GM18502 (cell line): ENCODE measurements at regions not wholly inside any gene's neighbourhood (a gene's known extent, or its start where the extent isn't known, plus 50 kb on each side); places are given as distances from the start of the nearest gene placed in this dataset.

Experiments used
- ATAC-seq: cut with Tn5 transposase; IDR thresholded peaks from one replicate; pipeline ENCODE4 v1.9.1; 2021; ENCODE audit warnings: mild to moderate bottlenecking; ENCODE audit not compliant: unreplicated experiment, poor library complexity

DNA sequence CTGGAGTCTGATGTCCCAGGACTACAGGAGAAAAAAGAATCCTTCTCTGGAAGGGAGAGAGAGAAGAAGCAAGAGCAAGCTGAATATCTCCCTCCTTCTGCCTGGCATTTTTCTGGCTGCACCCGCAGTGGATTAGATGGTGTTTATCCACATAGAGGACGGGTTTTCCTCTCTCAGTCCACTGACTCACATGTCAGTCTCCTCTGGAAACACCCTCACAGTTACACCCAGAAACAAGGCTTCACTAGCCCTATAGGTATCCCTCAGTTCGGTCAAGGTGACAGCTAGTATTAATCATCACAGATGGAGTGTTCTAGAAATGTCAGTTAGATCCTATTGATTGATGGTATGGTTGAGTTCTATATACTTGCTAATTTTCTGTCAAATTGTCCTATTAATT, 87.9 kb downstream of the RHOU start:
- no peak for ATAC-seq

DNA sequence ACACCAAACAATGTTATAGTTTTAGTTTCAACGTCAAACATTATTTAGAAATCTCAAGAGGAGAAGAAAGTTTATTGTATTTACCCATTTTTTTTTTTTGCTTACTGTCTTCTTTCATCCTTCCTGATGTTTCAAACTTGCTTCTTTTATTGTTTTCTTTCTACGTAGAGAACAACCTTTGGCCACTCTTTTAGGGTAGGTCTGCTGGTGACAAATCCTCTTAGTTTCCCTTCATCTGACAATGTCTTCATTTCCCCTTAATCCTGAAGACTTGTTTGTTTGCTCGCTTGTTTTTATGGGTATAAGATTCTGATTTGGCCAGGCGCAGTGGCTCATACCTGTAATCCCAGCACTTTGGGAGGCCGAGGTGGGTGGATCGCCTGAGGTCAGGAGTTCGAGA, 89.1 kb downstream of the RHOU start:
- no peak for ATAC-seq

DNA sequence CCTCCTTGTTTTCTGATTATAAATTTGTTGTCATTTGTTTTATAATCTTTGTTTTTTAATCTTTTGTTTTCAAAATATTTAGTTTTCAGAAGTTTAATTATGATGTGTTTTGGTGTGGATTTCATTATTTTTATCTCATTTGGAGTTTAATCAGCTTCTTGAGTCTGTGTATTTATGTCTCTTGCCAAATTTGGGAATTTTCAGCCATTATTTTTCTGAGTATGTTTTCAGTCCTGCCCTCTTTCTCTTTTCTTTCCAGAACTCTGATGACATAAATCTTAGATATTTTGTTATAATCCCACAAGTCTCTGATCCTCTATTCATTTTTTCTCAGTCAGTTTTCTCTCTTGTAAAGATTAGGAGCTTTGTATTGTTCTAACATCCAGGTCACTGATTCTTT, 89.8 kb downstream of the RHOU start:
- no peak for ATAC-seq

DNA sequence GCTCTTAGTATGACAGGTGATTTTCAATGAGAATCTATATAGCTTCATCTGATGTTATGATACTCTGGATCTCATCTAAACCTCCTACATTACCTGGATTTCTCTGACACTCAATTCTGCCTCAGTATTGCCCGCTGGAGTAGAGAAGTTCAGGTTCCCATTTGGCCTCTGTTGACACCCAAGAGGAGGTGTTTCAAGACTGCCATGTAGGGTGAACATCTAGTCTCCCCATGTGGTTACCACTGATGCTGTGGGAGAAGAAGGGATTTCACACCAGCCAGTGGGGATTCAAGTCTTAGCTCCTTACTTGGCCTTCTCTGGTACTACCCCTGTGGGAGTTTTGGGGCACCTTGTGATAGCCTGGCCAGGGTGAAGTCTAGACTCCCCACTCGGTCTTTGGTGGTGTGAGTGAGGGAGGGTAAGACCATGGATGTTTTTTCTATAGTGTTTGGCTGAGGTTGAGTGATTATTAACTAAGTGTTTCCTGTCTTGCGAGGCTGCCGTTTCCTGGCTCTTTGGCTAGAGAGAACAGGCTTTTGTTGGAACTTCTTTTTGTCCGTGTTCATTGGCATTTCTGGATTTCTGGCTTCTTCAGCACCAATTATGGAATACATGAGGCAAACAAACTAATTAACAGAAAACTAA, 90.7 kb downstream of the RHOU start:
- ATAC-seq: no peak

DNA sequence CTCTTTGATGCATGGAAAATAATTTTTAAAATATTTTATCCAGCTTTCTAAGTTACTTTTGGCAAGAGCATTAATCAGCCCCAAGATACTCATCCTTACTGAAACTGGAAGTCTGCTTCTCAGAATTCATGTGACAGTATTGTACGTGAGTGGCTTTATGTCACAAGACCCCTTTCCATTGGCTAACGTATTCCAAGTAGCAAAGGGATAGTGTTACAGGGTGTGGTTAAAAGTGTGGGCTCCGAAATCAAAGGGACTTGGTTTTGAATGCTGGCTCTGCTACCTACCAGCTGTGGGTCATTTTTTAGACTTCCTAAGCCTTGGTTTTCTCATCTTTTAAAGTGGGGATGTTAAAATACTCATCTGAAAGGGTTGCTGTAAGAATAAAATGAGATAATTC, 91.7 kb downstream of the RHOU start:
- no peak for ATAC-seq

DNA sequence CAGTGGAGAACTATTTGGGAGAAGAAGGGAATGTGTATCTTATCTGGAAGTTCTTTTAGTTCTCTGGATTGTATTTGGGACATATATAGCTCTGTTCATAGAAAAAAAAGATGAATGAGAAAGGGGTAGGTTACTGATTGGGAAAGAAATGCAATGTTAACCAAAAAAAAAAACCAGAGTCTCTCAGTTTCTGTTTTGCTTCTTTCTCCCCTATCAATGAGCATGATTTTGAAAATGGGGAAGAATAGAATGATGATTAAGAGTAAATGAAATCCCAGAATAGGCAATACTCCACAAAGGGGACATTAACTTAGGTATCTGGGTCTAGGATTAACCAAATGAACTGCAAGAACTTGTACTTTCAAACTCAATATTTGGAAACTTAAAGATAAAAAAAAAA, 92.9 kb downstream of the RHOU start:
- ATAC-seq: no peak

DNA sequence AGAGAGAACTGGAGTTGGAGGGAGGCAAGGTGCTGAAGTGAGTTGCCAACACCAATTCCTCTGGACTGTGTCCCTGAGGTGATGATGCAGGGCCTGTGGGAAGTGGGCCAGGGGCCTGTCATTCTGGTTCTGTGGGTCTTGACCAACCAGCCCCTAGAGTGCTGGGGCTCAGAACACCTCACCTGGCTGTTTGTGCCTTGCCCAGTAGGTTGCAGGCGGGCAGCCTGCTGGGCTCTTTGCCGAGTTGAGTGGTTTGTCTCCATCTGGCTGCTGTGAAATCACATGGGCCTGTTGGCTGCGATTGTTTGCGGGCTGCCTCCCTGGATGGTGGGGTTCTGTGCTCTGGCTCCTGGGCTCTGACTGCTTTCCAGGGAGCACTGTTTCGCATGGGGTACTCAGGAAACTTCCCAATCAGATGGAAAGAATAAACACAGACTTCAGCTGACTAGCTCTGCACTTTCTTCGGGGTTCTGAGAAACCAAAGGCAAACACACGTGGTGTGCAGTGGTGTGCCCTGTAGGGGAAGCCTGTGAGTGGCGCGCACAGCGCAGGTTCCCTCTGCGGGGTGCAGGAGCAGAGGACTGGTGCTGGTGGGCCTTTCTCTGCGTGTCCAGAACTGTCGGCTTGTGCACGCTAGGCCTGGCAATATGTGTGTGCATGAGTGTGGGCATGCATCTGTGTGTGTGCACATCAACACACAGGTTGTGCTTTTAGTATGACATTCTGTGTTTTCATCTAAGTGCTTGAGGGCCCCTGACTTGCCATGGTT, 95.1 kb downstream of the RHOU start:
- ATAC-seq: peak; percentile 14

DNA sequence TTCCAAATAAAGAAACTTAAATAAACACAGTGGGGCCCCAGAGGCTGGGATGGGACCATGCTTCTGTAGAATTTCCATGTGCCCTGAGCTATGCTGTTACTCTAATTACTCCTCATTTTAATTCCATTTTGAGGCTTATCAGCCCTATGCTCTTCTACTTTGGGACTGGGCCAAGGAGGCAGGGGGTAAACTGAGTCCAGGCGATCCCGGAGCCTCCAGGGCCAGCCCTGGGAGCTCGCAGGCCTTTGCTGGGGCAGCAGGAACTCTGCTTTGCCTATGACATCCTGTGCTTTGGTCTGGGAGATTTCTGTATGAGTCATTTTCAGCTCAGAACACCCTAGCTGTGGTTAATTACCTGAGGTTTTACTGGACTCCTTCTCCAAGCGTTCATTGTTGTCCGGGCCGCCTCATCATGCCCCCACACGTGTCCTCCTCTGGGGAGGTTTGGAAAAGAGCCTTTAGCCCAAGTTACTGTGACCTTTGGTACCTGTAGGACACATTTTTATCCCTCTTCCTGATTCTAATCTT, 95.7 kb downstream of the RHOU start:
- peak; percentile 93 for ATAC-seq

DNA sequence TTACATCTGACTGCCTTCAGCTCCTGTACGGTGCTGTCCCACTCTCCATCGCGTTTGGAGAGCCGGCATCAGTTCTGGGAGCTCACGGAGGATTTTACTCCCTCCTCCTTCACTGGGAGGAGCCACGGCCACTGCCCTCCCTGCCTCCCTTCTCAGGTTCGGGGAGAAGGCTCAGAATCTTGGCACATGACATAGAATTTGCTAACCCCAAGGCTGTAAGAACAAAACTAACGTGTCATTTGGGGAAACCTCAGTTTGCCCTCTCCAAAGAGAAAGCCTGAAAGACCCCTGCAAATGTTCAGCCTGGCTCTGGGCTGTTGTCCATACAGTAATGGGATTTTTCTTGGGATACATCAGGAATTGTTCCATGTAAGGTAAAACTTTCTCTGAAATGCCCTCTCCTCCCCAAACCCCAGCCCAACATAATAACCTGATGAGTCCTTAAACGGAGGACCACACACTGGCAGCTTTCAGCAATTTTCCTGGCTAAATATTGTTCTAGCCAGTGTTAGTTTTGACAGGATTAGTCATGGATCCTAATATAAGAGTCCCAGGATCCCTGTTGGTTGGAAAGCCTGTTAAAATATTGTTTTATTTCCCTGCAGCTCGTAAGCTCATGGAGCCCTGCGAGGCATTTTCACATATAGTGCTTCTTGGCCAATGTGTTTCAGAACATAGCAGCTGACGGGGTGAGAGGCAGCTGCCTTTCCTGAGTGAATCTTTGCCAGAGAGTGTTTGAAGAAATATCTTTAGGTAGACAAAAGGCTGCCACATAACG, 98.8 kb downstream of the RHOU start:
- no peak for ATAC-seq

DNA sequence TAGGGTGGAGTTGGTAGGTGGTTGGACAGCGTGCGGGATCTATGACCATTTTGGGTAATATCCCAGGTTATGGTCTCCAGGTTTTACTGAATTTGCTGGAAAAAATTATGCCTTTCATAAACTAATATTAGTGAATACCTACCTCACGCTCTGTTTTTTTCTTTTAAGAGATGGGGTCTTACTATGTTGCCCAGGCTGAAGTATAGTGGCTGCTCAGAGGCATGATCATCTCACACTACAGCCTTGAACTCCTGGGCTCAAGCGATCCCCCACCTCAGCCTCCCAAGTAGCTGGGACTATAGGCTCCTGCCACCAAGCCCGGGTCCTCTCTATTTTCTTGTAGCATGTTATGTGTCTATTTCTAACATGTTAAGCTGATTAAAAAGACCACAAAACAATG, 100.2 kb downstream of the RHOU start:
- no peak for ATAC-seq

DNA sequence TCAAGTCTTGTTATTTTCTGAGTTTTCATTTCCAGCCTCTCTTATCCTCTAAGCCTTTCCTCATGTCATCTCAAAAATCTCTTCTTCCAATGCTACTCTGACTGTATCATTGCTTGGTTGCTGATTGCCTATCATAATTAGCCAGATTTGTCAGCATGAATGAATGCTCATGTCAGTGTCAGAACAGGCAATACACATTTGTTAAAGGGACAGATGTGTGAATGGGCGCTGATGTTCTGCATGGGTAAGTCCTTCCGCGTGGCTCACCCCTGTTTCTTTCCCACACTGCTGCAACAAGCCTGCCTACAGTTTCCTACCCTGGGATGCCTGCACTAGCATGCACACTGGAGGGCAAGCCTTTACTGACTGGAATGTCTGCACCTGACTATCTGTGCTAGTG, 100.6 kb downstream of the RHOU start:
- no peak for ATAC-seq

DNA sequence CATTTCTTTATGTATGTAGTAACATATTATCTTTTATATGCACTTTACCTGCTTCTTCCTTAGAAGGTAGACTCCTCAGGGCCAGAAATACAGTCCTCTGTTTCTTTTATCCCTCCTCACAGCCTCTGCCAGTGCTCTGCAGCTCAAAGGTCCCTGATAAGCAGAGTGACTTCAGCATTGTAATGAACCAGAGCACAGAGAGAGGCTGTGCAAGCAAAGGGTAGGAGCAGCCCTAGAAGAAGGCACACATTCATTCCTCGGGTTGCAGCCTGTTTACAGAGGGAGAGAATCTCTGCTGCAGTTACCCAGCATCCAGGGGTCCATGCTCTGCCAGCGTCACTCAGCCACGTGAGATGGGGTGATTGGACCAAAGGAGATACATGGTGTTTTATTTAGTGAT, 101.1 kb downstream of the RHOU start:
- ATAC-seq: no peak

DNA sequence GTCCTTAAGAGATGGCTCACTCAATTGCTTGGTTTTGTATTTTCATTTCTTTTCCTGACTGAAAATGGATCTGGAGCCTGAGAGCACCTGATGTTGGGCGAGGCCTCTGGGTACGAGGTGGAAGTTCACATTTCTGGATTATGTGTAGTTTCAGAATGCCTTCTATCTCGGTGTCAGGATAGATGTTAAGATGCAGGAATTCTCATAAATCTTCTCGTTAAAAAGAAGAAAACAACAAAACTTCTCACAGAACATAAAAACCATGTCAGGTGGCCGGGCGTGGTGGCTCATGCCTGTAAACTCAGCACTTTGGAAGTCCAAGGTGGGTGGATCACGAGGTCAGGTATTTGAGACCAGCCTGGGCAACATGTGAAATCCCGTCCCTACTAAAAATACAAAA, 101.8 kb downstream of the RHOU start:
- no peak for ATAC-seq

DNA sequence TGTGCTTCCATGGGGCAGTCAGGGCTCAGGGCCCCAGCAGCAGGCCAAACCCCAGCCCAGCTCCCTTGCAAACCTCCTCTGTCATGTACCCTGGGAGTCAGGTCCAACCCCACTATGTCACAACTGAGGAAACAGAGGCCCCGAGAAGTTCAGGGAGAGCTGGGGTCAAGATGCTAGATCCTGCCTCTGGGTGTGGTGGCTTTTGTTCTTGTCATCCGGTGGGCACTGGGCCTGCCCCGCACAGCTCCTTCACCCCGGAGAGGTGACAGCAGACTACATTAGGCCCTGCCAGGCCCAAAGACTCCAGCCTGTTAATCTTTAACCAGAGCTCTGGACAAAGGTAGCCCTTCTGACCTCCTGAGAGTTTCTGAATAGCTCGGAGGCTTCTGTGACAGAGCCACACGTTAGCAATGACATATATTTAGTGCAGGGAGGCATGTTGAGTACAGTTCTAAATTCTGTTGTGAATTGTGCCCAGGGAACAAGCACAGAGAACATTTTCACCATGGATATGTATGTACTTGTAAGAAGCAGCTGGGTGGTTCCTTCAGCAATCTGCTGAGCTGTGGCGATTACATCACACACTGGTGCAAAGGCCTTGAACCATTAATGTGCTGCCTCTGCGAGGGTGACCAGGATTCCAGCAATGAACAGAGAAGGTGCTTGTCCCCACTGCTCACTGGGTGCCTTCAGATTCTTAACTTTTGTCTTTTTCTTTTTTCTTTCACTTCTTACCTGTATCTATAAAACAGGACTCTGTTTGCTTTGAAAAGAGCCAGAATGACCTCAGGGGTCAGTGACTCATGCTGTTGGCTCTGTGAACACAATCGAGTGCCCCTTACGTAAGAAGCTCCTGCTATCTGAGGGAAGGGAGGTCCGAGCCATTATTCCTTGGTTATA, 102.8 kb downstream of the RHOU start:
- ATAC-seq: no peak

DNA sequence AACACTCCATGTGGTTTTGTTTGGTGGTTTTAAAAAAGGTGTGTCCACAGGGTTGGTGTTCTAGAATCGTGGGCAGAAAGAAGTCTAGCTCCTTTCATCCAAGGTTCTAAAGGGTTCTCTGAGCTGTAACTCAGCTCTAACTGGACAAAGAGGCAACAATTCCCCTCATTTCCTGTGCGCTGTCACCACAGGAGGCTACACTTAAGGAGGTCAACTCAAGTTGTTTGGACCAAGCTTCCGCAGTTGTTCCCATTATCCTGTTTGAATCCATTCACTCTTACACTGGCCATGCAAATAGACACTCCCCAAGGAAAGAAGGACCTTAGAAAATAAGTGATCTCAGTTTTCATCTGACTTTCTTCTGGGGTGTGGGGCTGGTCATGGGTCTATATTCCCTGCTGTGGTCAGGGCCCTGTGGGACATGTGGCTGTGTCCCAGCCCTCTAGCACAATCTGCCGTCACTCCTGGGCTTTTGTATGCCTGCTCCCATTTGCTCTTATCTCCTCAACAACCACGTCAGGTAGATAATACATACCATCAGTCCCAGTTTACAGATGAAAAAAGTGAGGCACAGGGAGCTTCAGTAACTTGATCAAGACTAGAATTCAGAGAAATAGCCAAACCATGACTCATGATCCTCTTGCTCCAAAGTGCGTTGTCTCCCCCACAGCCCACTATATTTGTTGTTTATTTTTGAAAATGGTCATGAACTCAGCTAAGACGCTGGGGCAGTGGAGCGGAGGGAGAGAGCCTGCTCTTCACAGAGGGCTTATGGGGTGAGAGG, 103.6 kb downstream of the RHOU start:
- no peak for ATAC-seq

DNA sequence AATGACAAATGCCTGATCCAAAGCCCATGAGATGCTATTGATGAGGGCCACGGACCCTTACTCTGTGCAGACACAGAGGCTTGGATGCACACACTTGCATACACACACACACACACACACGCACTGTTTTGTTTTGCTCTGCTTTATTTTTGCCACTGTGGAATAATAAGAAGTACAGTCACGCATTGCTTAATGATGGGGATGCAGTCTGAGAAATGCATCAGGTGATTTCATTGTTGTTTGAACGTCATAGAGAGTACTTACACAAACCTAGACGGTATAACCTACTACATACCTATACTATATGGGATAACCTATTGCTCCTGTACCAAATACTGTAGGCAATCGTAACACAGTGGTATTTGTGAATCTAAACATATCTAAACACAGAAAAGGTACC, 104.4 kb downstream of the RHOU start:
- ATAC-seq: no peak

DNA sequence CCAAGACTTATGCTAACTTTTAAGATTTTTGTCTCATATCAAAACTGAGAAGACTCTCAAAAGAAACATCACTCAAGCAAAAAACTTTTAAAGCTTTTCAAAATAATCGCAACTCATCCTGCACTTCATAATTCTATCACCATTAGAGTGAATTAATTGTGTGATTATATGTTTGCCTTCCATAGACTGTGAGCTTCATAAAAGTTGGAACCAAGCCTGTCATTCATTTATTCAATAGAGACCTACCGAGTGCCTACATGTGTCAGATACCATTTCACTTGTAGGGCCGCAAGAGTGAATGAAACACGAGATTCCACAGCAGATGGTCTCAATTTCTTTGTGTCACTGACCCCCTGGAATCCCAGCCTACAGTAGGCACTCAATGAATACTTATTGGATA, 106.4 kb downstream of the RHOU start:
- ATAC-seq: no peak

DNA sequence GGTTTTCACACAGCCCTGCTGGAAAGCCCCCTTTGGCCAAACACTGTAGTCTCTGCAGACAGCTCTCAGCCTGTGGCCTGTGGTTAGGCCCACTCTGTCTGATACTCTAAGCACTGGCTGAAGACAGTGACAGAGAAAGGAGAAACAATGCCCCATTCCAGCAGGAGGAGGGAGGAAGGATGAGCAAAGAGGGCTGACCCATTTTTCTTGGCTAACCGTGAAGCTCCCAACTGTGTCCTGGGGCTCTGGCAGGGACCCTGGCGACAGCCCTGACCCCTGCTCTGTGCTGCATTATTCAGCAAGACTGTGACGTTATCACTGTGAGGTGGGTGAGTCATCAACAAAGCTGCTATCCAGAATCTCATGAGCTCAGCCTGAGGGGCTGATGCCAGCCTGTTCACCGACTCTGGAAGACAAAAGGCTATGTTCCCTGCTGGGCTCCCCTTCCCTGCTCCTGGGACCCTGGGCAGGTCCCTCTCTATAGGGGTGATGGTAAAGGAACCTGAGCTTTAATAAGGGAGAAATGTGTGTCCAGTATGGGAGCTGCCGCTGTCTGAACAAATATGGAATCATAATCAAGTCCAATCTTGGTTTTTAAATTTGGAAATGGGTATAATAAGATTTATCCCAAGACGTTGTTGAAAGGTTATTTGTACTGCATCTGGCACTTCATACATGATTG, 107.0 kb downstream of the RHOU start:
- ATAC-seq: peak; percentile 59

DNA sequence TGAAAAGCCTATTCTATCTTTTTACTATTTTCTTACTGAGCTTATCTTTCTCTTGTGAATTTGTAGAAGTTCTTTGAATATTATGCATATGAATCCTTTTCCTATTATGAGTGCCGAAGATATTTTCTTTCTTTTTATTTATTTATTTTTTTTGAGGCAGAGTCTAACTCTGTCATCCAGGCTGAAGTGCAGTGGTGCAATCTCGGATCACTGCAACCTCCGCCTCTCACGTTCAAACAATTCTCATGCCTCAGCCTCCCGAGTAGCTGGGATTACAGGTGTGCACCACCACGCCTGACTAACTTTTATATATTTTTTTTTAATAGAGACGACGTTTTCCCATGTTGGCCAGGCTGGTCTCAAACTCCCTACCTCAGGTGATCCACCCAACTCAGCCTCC, 109.8 kb downstream of the RHOU start:
- ATAC-seq: no peak
